ENCODE measurements at regions not wholly inside any gene's neighbourhood (a gene's known extent, or its start where the extent isn't known, plus 50 kb on each side); places are given as distances from the start of the nearest gene placed in this dataset.

DNA sequence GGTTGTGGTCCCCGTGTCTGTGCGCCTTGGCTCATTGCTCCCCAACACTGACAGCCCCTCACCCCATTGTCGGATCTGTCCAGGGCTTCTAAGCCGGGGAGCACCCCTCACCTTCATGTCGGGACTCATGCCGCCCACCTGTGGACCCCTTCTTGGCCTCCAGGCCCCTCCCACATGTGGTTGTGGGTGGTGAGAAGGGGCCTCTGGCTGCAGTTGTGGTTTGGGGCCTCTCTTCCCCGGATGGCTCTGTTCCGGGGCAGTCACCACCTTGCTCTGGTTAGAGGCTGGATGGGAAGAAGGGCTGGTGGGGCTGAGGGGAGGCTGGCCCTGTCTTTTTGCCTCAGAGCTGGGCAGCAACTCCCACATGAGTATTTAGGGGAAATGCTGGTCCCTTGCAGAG, 158.6 kb upstream of the C1orf174 start:
- TF ChIP-seq POLR2A (IDR thresholded peaks at IDR 0.05) = no peak
- TF ChIP-seq, protein P1, sequence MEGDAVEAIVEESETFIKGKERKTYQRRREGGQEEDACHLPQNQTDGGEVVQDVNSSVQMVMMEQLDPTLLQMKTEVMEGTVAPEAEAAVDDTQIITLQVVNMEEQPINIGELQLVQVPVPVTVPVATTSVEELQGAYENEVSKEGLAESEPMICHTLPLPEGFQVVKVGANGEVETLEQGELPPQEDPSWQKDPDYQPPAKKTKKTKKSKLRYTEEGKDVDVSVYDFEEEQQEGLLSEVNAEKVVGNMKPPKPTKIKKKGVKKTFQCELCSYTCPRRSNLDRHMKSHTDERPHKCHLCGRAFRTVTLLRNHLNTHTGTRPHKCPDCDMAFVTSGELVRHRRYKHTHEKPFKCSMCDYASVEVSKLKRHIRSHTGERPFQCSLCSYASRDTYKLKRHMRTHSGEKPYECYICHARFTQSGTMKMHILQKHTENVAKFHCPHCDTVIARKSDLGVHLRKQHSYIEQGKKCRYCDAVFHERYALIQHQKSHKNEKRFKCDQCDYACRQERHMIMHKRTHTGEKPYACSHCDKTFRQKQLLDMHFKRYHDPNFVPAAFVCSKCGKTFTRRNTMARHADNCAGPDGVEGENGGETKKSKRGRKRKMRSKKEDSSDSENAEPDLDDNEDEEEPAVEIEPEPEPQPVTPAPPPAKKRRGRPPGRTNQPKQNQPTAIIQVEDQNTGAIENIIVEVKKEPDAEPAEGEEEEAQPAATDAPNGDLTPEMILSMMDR (IDR thresholded peaks at IDR 0.05) = no peak
- TF ChIP-seq POLR2AphosphoS5 (IDR thresholded peaks at IDR 0.05) = no peak
